HCT116 (cell line): ENCODE measurements at regions not wholly inside any gene's neighbourhood (a gene's known extent, or its start where the extent isn't known, plus 50 kb on each side); places are given as distances from the start of the nearest gene placed in this dataset.

Experiments
- ATAC-seq: fragments of 200-7000 bp; cut with Tn5 transposase; 2 replicates; pipeline ENCODE4 v1.9.1; 2020; ENCODE audit warnings: mild to moderate bottlenecking, moderate library complexity
- BruUV-seq: library from RNA; stranded (reverse); fragments of 400-500 nt; replicated peaks from 2 replicates; lab custom pipeline; 2021; lab: Mats Ljungman, UMichigan
- CTCF ChIA-PET: fragments of 300-600 bp; sonication (Branson Sonifier 250); formaldehyde crosslinking; loops from one replicate; lab custom pipeline; 2021; ENCODE audit warnings: antibody characterized with exemption; lab: Charles Lee
- POLR2A ChIA-PET: fragments of 300-600, 350-600 bp; sonication (Branson Sonifier 250); formaldehyde crosslinking; loops from one replicate; lab custom pipeline; 2021; ENCODE audit warnings: antibody characterized with exemption; lab: Charles Lee
- RAD21 ChIA-PET, 2 experiments: fragments of 300-600 bp; sonication (Branson Sonifier 250); formaldehyde crosslinking; loops; one replicate each; lab custom pipeline; 2023; ENCODE audit warnings: low total read pairs in 2 of 2; ENCODE audit not compliant: uncharacterized antibody in 2 of 2, unreplicated experiment in 2 of 2, low non-redundant PET in 1 of 2; lab: Charles Lee
- DNase-seq: peaks from one replicate; pipeline ENCODE4 v3.0.0-alpha.2; 2010; ENCODE audit warnings: low read depth, low spot score
- H2AFZ ChIP-seq: fragments of 200-600 bp; shearing (Covaris generic), sonication (generic); 2 replicates; pipeline ENCODE4 v1.6.1; 2017; ENCODE audit warnings: low read depth, mixed run types, mixed read lengths, antibody characterized with exemption, low read length; ENCODE audit not compliant: poor library complexity, severe bottlenecking
- H3K27ac ChIP-seq: 2 replicates; pipeline ENCODE4 v1.5.1; 2012; ENCODE audit warnings: low read depth, low read length
- H3K27me3 ChIP-seq: fragments of 200-600 bp; sonication (generic); 2 replicates; pipeline ENCODE4 v1.6.1; 2016; ENCODE audit warnings: mixed run types, low read length, mixed read lengths; ENCODE audit not compliant: insufficient read depth
- H3K36me3 ChIP-seq, 2 experiments: fragments of 200-500 bp in 1 of 2; fragments of 200-600 bp in 1 of 2; sonication (Bioruptor generic) in 1 of 2; sonication (generic) in 1 of 2; 2 replicates each; pipeline versions ENCODE4 v1.5.1 to v1.6.1; 2014 to 2016; ENCODE audit warnings: low read length in 2 of 2, inconsistent platforms in 1 of 2, mixed read lengths in 1 of 2, mixed run types in 1 of 2; ENCODE audit not compliant: insufficient read depth in 2 of 2, control insufficient read depth in 1 of 2
- H3K4me1 ChIP-seq, 2 experiments: fragments of 200-600 bp in 1 of 2; sonication (generic) in 1 of 2; 2 replicates each; pipeline versions ENCODE4 v1.5.1 to v1.6.1; 2012 to 2017; ENCODE audit warnings: low read length in 2 of 2, inconsistent platforms in 1 of 2, mild to moderate bottlenecking in 1 of 2, mixed read lengths in 1 of 2, mixed run types in 1 of 2, moderate library complexity in 1 of 2; ENCODE audit not compliant: insufficient read depth in 2 of 2, control insufficient read depth in 1 of 2
- H3K4me2 ChIP-seq: fragments of 200-600 bp; sonication (generic); 2 replicates; pipeline ENCODE4 v1.6.1; 2017; ENCODE audit warnings: mixed run types, low read length, mixed read lengths
- H3K4me3 ChIP-seq, 2 experiments: fragments of 200-600 bp in 1 of 2; sonication (generic) in 1 of 2; replicated peaks in 1 of 2; 2 replicates each; pipeline ENCODE4 v1.5.1; 2011 to 2016; ENCODE audit warnings: low read length in 2 of 2, control low read depth in 1 of 2, low read depth in 1 of 2, mild to moderate bottlenecking in 1 of 2, mixed read lengths in 1 of 2, mixed run types in 1 of 2
- H3K79me2 ChIP-seq: fragments of 200-600 bp; sonication (generic); 2 replicates; pipeline ENCODE4 v1.6.1; 2017; ENCODE audit warnings: mild to moderate bottlenecking, mixed run types, low read length, moderate library complexity, mixed read lengths; ENCODE audit not compliant: insufficient read depth
- H3K9ac ChIP-seq: fragments of 200-600 bp; sonication (generic); 2 replicates; pipeline ENCODE4 v1.6.1; 2016; ENCODE audit warnings: low read length, mixed read lengths
- H3K9me2 ChIP-seq: fragments of 200-600 bp; sonication (generic), shearing (Covaris generic); 2 replicates; pipeline ENCODE4 v1.6.1; 2017; ENCODE audit warnings: mixed run types, mild to moderate bottlenecking, moderate library complexity; ENCODE audit not compliant: insufficient read depth
- H3K9me3 ChIP-seq, 2 experiments: fragments of 200-500 bp in 1 of 2; fragments of 200-600 bp in 1 of 2; sonication (Bioruptor generic) in 1 of 2; sonication (generic) in 1 of 2; 2 replicates each; pipeline ENCODE4 v1.6.1; 2014 to 2017; ENCODE audit warnings: low read length in 2 of 2, mixed read lengths in 2 of 2, inconsistent platforms in 1 of 2, low read depth in 1 of 2, mild to moderate bottlenecking in 1 of 2, mixed run types in 1 of 2, moderate library complexity in 1 of 2; ENCODE audit not compliant: control insufficient read depth in 1 of 2, insufficient read depth in 1 of 2
- H4K20me1 ChIP-seq: fragments of 200-600 bp; sonication (generic), shearing (Covaris generic); 2 replicates; pipeline ENCODE4 v1.6.1; 2017; ENCODE audit warnings: mixed run types, mild to moderate bottlenecking, moderate library complexity; ENCODE audit not compliant: insufficient read depth
- CBX3 ChIP-seq: IDR thresholded peaks from 2 replicates; pipeline ENCODE4 v1.6.1; 2012; ENCODE audit warnings: low read depth
- JUND ChIP-seq: IDR thresholded peaks from 2 replicates; pipeline ENCODE4 v1.6.1; 2012
- RAD21 ChIP-seq: IDR thresholded peaks from 2 replicates; pipeline ENCODE4 v1.6.1; 2012; ENCODE audit warnings: low read depth, mild to moderate bottlenecking
- REST ChIP-seq: IDR thresholded peaks from 2 replicates; pipeline ENCODE4 v1.6.1; 2012; ENCODE audit warnings: low read depth
- SIN3A ChIP-seq: IDR thresholded peaks from 2 replicates; pipeline ENCODE4 v1.6.1; 2012; ENCODE audit warnings: low read depth
- YY1 ChIP-seq: IDR thresholded peaks from 2 replicates; pipeline ENCODE4 v1.6.1; 2011; ENCODE audit warnings: low read length, low read depth, moderate library complexity, mild to moderate bottlenecking; ENCODE audit not compliant: insufficient replicate concordance; ENCODE audit errors: extremely low read depth
- ZFX ChIP-seq: fragments of 450-650 bp; IDR thresholded peaks from 2 replicates; pipeline ENCODE4 v1.6.1; 2017
- intact Hi-C: fragments of 100-400 bp; cut with micrococcal nuclease; formaldehyde crosslinking; loops from 2 replicates; pipeline ENCODE4 v1.10.0; 2022
- TF ChIP-seq, protein P1 (sequence below), 3 experiments: fragments of 200-600 bp in 1 of 3; sonication (generic) in 1 of 3; IDR thresholded peaks in 2 of 3; conservative IDR thresholded peaks in 1 of 3; 2 replicates each; pipeline ENCODE4 v1.5.1; 2012 to 2017; ENCODE audit warnings: low read depth in 2 of 3, low read length in 2 of 3, antibody characterized with exemption in 1 of 3, borderline replicate concordance in 1 of 3, control low read depth in 1 of 3, mild to moderate bottlenecking in 1 of 3, mixed read lengths in 1 of 3, mixed run types in 1 of 3, moderate library complexity in 1 of 3; ENCODE audit not compliant: insufficient read depth in 1 of 3

- no peak overlapping the region for H3K4me3 ChIP-seq
- no peak overlapping the region for H3K27ac ChIP-seq
- no peaks in the 10 kb centered on the region for H3K9me2 ChIP-seq
- intact Hi-C loops, result loop anchor here (1.0 to 10.0 kb wide), 6 partner anchors 20 to 1113 kb away; no protein-coding TSS in a partner anchor
- ChIA-PET RAD21 (no interaction called here), CTCF (interaction anchor here (1.0 to 1.4 kb wide), 3 partner anchors 564 to 614 kb away, joined by 3 to 4 read pairs (median 4); partner anchors contain the start of gene OSR1)
- H3K4me1 ChIP-seq, result no peaks in the 10 kb centered on the region
- no peaks in the 10 kb centered on the region for H3K36me3 ChIP-seq
- H3K27me3 ChIP-seq, result peaks cover 5% of the 10 kb centered on the region; the same call in 1 of the 2 replicates
- no peaks in the 10 kb centered on the region for H3K79me2 ChIP-seq
- DNase-seq, result peak; percentile 12
- H4K20me1 ChIP-seq, result no peaks in the 10 kb centered on the region
- no peak overlapping the region for H2AFZ ChIP-seq
- BruUV-seq, result no TSS peak
- no peak overlapping the region for H3K9ac ChIP-seq
- ATAC-seq, result peak; percentile 53; the same call in 1 of the 2 replicates
- no peaks in the 10 kb centered on the region for H3K9me3 ChIP-seq
- TF ChIP-seq JUND (no peak), RAD21 (peak; percentile 88), ZFX (no peak)
- TF ChIP-seq, protein P1, sequence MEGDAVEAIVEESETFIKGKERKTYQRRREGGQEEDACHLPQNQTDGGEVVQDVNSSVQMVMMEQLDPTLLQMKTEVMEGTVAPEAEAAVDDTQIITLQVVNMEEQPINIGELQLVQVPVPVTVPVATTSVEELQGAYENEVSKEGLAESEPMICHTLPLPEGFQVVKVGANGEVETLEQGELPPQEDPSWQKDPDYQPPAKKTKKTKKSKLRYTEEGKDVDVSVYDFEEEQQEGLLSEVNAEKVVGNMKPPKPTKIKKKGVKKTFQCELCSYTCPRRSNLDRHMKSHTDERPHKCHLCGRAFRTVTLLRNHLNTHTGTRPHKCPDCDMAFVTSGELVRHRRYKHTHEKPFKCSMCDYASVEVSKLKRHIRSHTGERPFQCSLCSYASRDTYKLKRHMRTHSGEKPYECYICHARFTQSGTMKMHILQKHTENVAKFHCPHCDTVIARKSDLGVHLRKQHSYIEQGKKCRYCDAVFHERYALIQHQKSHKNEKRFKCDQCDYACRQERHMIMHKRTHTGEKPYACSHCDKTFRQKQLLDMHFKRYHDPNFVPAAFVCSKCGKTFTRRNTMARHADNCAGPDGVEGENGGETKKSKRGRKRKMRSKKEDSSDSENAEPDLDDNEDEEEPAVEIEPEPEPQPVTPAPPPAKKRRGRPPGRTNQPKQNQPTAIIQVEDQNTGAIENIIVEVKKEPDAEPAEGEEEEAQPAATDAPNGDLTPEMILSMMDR (IDR thresholded peaks at IDR 0.05 in 2 of 3, conservative IDR thresholded peaks at IDR 0.05 in 1 of 3; ENCODE audit: borderline replicate concordance in 1 of 3, insufficient read depth in 1 of 3, low read depth in 2 of 3, low read length in 2 of 3), result peak; percentile 67 to 75 (median 74); a peak in 5 of 6 replicates
- TF ChIP-seq, all 23 proteins: peak for 2
- POLR2A ChIA-PET, result no interaction called here
- H3K4me2 ChIP-seq, result no peak overlapping the region
These were observed 160.7 kb upstream of the NT5C1B start for GRCh38 chr2:18749912-18750526.

GRCh38 chr2:18745431-18746272 is 156.3 kb upstream of the NT5C1B start:
- no peak overlapping the region for H3K27ac ChIP-seq
- H3K36me3 ChIP-seq, result no peaks in the 10 kb centered on the region
- no peaks in the 10 kb centered on the region for H4K20me1 ChIP-seq
- H3K9ac ChIP-seq, result no peak overlapping the region
- BruUV-seq, result no TSS peak
- no peaks in the 10 kb centered on the region for H3K79me2 ChIP-seq
- CTCF ChIA-PET, result no interaction called here
- H3K4me3 ChIP-seq, result no peak overlapping the region
- intact Hi-C loops, result loop anchor here (10.0 kb wide), 1 partner anchor 999 kb away; no protein-coding TSS in a partner anchor
- POLR2A ChIA-PET, result no interaction called here
- no peaks in the 10 kb centered on the region for H3K27me3 ChIP-seq
- no peaks in the 10 kb centered on the region for H3K4me1 ChIP-seq
- no peaks in the 10 kb centered on the region for H3K9me2 ChIP-seq
- ATAC-seq (no peak), DNase-seq (no peak)
- no peaks in the 10 kb centered on the region for H3K9me3 ChIP-seq
- H2AFZ ChIP-seq, result no peak overlapping the region
- no peak overlapping the region for H3K4me2 ChIP-seq
- RAD21 ChIA-PET, result no interaction called here
- TF ChIP-seq REST (no peak), SIN3A (no peak), RAD21 (no peak), CBX3 (no peak), YY1 (no peak)
- TF ChIP-seq, protein P1 (IDR thresholded peaks at IDR 0.05 in 2 of 3, conservative IDR thresholded peaks at IDR 0.05 in 1 of 3; ENCODE audit: borderline replicate concordance in 1 of 3, insufficient read depth in 1 of 3, low read depth in 2 of 3, low read length in 2 of 3), result no peak
